H1 (cell line): ENCODE measurements at regions not wholly inside any gene's neighbourhood (a gene's known extent, or its start where the extent isn't known, plus 50 kb on each side); places are given as distances from the start of the nearest gene placed in this dataset.

ENCODE experiments used
- CTCF ChIA-PET: fragments of 300-600 bp; sonication (Branson Sonifier 250); formaldehyde crosslinking; loops from one replicate; lab custom pipeline; 2021; ENCODE audit not compliant: partially characterized antibody; lab: Charles Lee
- POLR2A ChIA-PET: fragments of 300-600 bp; sonication (Branson Sonifier 250); formaldehyde crosslinking; loops from one replicate; lab custom pipeline; 2021; ENCODE audit warnings: inconsistent platforms; ENCODE audit not compliant: partially characterized antibody; lab: Charles Lee
- DNase-seq, 2 experiments: peaks; one replicate each; pipeline versions ENCODE4 v3.0.0 to v3.0.0-alpha.2; 2010 to 2022; ENCODE audit warnings: low spot score in 2 of 2, low read depth in 1 of 2, mixed read lengths in 1 of 2
- FAIRE-seq: peaks from 2 replicates; lab custom pipeline; 2011; peaks lifted over from hg19 to GRCh38; lab: Jason Lieb, UNC
- H2AFZ ChIP-seq: 2 replicates; pipeline ENCODE4 v1.8.1; 2012; ENCODE audit warnings: low read length, inconsistent platforms
- H2AK5ac ChIP-seq: 2 replicates; pipeline ENCODE4 v1.6.1; 2013; ENCODE audit warnings: low read depth, low read length
- H2BK120ac ChIP-seq: replicated peaks from 2 replicates; pipeline ENCODE3; 2013; ENCODE audit warnings: low read depth, low read length, inconsistent platforms
- H2BK12ac ChIP-seq: 2 replicates; pipeline ENCODE4 v1.6.1; 2013; ENCODE audit warnings: low read depth, low read length
- H2BK15ac ChIP-seq: 2 replicates; pipeline ENCODE4 v1.6.1; 2013; ENCODE audit warnings: low read length
- H2BK20ac ChIP-seq: 2 replicates; pipeline ENCODE4 v1.6.1; 2013; ENCODE audit warnings: low read length
- H2BK5ac ChIP-seq: 2 replicates; pipeline ENCODE4 v1.6.1; 2013; ENCODE audit warnings: low read depth, low read length
- H3K14ac ChIP-seq: 2 replicates; pipeline ENCODE4 v1.6.1; 2013; ENCODE audit warnings: inconsistent platforms; ENCODE audit not compliant: insufficient read length
- H3K18ac ChIP-seq: 2 replicates; pipeline ENCODE4 v1.6.1; 2013; ENCODE audit warnings: low read length; ENCODE audit errors: extremely low read depth
- H3K23ac ChIP-seq: 2 replicates; pipeline ENCODE4 v1.6.1; 2013; ENCODE audit warnings: inconsistent platforms; ENCODE audit not compliant: insufficient read length
- H3K23me2 ChIP-seq: 2 replicates; pipeline ENCODE4 v1.6.1; 2013; ENCODE audit warnings: low read depth, low read length
- H3K27ac ChIP-seq: 2 replicates; pipeline ENCODE4 v1.6.1; 2011; ENCODE audit warnings: low read depth, low read length, inconsistent platforms
- H3K27me3 ChIP-seq, 4 experiments: replicated peaks in 1 of 4; 1 replicate in 1 of 4; 2 replicates in 3 of 4; pipeline versions ENCODE4 v1.6.1 to v1.8.1; 2011 to 2013; ENCODE audit warnings: low read length in 3 of 4, mild to moderate bottlenecking in 3 of 4, inconsistent platforms in 2 of 4, mixed read lengths in 2 of 4, moderate library complexity in 1 of 4; ENCODE audit not compliant: control insufficient read depth in 3 of 4, insufficient read depth in 3 of 4; ENCODE audit errors: extremely low read depth in 1 of 4
- H3K36me3 ChIP-seq, 4 experiments: 2 replicates each; pipeline versions ENCODE4 v1.6.1 to v1.8.1; 2011 to 2013; ENCODE audit warnings: mild to moderate bottlenecking in 4 of 4, low read length in 3 of 4, moderate library complexity in 2 of 4, control low read depth in 1 of 4, inconsistent platforms in 1 of 4; ENCODE audit not compliant: insufficient read depth in 4 of 4, control insufficient read depth in 2 of 4
- H3K4ac ChIP-seq: replicated peaks from 2 replicates; pipeline ENCODE3; 2013; ENCODE audit warnings: low read length, low read depth, mixed read lengths, inconsistent platforms; ENCODE audit not compliant: insufficient read length
- H3K4me1 ChIP-seq, 4 experiments: replicated peaks in 1 of 4; 1 replicate in 1 of 4; 2 replicates in 3 of 4; pipeline versions ENCODE4 v1.6.1 to v1.8.1; 2011 to 2013; ENCODE audit warnings: low read length in 3 of 4, inconsistent platforms in 2 of 4, mixed read lengths in 1 of 4; ENCODE audit not compliant: insufficient read depth in 4 of 4, control insufficient read depth in 3 of 4
- H3K4me2 ChIP-seq, 2 experiments: 2 replicates each; pipeline versions ENCODE4 v1.6.1 to v1.8.1; 2011 to 2013; ENCODE audit warnings: low read depth in 2 of 2, low read length in 2 of 2, control low read depth in 1 of 2, inconsistent platforms in 1 of 2, mild to moderate bottlenecking in 1 of 2; ENCODE audit not compliant: insufficient read depth in 1 of 2
- H3K4me3 ChIP-seq, 4 experiments: fragments of 200-600, 300-600 bp in 1 of 4; sonication (generic), shearing (Covaris generic), sonication (Bioruptor Twin) in 1 of 4; 2 replicates each; pipeline versions ENCODE4 v1.5.1 to v1.8.1; 2011 to 2016; ENCODE audit warnings: low read length in 4 of 4, low read depth in 3 of 4, control low read depth in 2 of 4, inconsistent platforms in 2 of 4, mild to moderate bottlenecking in 2 of 4, mixed read lengths in 1 of 4, moderate library complexity in 1 of 4; ENCODE audit not compliant: insufficient read depth in 2 of 4; ENCODE audit errors: extremely low read depth in 1 of 4
- H3K56ac ChIP-seq: replicated peaks from 2 replicates; pipeline ENCODE3; 2013; ENCODE audit warnings: low read depth, mild to moderate bottlenecking, mixed read lengths, low read length, inconsistent platforms; ENCODE audit not compliant: insufficient read length
- H3K79me1 ChIP-seq: 2 replicates; pipeline ENCODE4 v1.6.1; 2013; ENCODE audit warnings: low read depth, low read length, control low read depth
- H3K79me2 ChIP-seq, 2 experiments: 2 replicates each; pipeline versions ENCODE4 v1.6.1 to v1.8.1; 2012 to 2013; ENCODE audit warnings: low read length in 2 of 2, mild to moderate bottlenecking in 2 of 2, inconsistent platforms in 1 of 2; ENCODE audit not compliant: insufficient read depth in 2 of 2, control insufficient read depth in 1 of 2
- H3K9ac ChIP-seq, 4 experiments: replicated peaks in 1 of 4; 1 replicate in 1 of 4; 2 replicates in 3 of 4; pipeline versions ENCODE4 v1.6.1 to v1.8.1; 2011 to 2013; ENCODE audit warnings: low read depth in 3 of 4, low read length in 3 of 4, control low read depth in 2 of 4, mild to moderate bottlenecking in 2 of 4, moderate library complexity in 2 of 4, inconsistent platforms in 1 of 4; ENCODE audit errors: extremely low read depth in 1 of 4
- H3K9me3 ChIP-seq, 2 experiments: 2 replicates each; pipeline versions ENCODE4 v1.6.1 to v1.8.1; 2012 to 2013; ENCODE audit warnings: mild to moderate bottlenecking in 2 of 2, moderate library complexity in 2 of 2, control low read depth in 1 of 2, inconsistent platforms in 1 of 2, low read depth in 1 of 2, low read length in 1 of 2, mixed read lengths in 1 of 2; ENCODE audit not compliant: insufficient read depth in 2 of 2
- H4K20me1 ChIP-seq, 2 experiments: replicated peaks in 1 of 2; 2 replicates each; pipeline versions ENCODE3 to v1.8.1; 2011 to 2013; ENCODE audit warnings: inconsistent platforms in 2 of 2, low read length in 2 of 2, mild to moderate bottlenecking in 1 of 2; ENCODE audit not compliant: insufficient read depth in 2 of 2, control insufficient read depth in 1 of 2
- H4K5ac ChIP-seq: 2 replicates; pipeline ENCODE4 v1.6.1; 2013; ENCODE audit warnings: low read length, low read depth, mixed read lengths, inconsistent platforms; ENCODE audit not compliant: insufficient read length
- H4K8ac ChIP-seq: 2 replicates; pipeline ENCODE4 v1.8.0; 2013; ENCODE audit warnings: mild to moderate bottlenecking, moderate library complexity, low read length, inconsistent platforms; ENCODE audit not compliant: insufficient read depth; ENCODE audit errors: extremely low read depth
- H4K91ac ChIP-seq: replicated peaks from 2 replicates; pipeline ENCODE3; 2013; ENCODE audit warnings: low read length, mixed read lengths, inconsistent platforms; ENCODE audit not compliant: insufficient read length
- CREB1 ChIP-seq: IDR thresholded peaks from 2 replicates; pipeline ENCODE4 v1.6.1; 2012; ENCODE audit warnings: inconsistent platforms
- WGBS, 2 experiments: shearing (Covaris generic) in 1 of 2; methylation state at CpG; one replicate each; pipeline versions ENCODE4 v1.1.6 to v1.1.7; 2013 to 2015; ENCODE audit warnings: low lambda C conversion rate in 2 of 2, mixed read lengths in 2 of 2, inconsistent platforms in 1 of 2, low coverage in 1 of 2, missing lambda C conversion rate in 1 of 2; ENCODE audit not compliant: insufficient replicate concordance in 2 of 2, insufficient coverage in 1 of 2, insufficient read length in 1 of 2; ENCODE audit errors: extremely low coverage in 1 of 2, missing lambda C conversion rate in 1 of 2; 5-methylcytosine and 5-hydroxymethylcytosine counted together

GRCh38 chr20:48381353-48382120 lies 446.3 kb downstream of the PREX1 start:
- WGBS, 2 experiments = 75% methylated on average over 12 of the region's 12 CpGs; no CpG with 5 or more reads in 1 of the 2 experiments
- H3K27me3 ChIP-seq = no peaks in the 10 kb centered on the region
- H4K91ac ChIP-seq = no peak overlapping the region
- H3K79me2 ChIP-seq = no peaks in the 10 kb centered on the region
- no peak overlapping the region for H4K8ac ChIP-seq
- peaks cover 0 to 3% of the 10 kb centered on the region in 2 experiments for H4K20me1 ChIP-seq
- no peak overlapping the region for H2BK5ac ChIP-seq
- no peaks in the 10 kb centered on the region for H3K79me1 ChIP-seq
- H4K5ac ChIP-seq = no peak overlapping the region
- H3K27ac ChIP-seq = no peak overlapping the region
- FAIRE-seq = no peak
- H2BK120ac ChIP-seq = no peak overlapping the region
- H3K18ac ChIP-seq = 0 out of 2 replicates have a peak overlapping the region, but pooled peaks have one; percentile 1
- POLR2A ChIA-PET = no interaction called here
- H3K9ac ChIP-seq = no peak overlapping the region
- H3K36me3 ChIP-seq = no peaks in the 10 kb centered on the region
- H2AK5ac ChIP-seq = no peak overlapping the region
- no peaks in the 10 kb centered on the region for H3K9me3 ChIP-seq
- no peak for TF ChIP-seq CREB1
- TF ChIP-seq, all 59 proteins: peak for 0
- Histone ChIP-seq H2AFZ (0 out of 2 replicates have a peak overlapping the region, but pooled peaks have one; percentile 31), H3K14ac (no peak overlapping the region), H3K4me2 (no peak overlapping the region), H2BK12ac (no peak overlapping the region), H3K4me3 (no peak overlapping the region), H3K23me2 (peaks cover 6% of the 10 kb centered on the region; the same call in 1 of the 2 replicates), H2BK20ac (no peak overlapping the region), H3K23ac (no peak overlapping the region), H3K4ac (no peak overlapping the region), H3K56ac (no peak overlapping the region), H2BK15ac (0 out of 2 replicates have a peak overlapping the region, but pooled peaks have one; percentile 11), H3K4me1 (peaks cover 0 to 12% (median 0%) of the 10 kb centered on the region in 4 experiments; a peak in 3 of 7 replicates)
- DNase-seq = no peak
- CTCF ChIA-PET = interaction anchor here (1.4 to 2.7 kb wide), 4 partner anchors 8 to 239 kb away, joined by 3 to 10 read pairs (median 5); no protein-coding TSS in a partner anchor
